ENCODE measurements at regions not wholly inside any gene's neighbourhood (a gene's known extent, or its start where the extent isn't known, plus 50 kb on each side); places are given as distances from the start of the nearest gene placed in this dataset.
"Not testable (repeated sequence)": the region's sequence is repeated elsewhere in the genome, so short reads cannot be mapped to it uniquely, and the experiment has no call there.

DNA sequence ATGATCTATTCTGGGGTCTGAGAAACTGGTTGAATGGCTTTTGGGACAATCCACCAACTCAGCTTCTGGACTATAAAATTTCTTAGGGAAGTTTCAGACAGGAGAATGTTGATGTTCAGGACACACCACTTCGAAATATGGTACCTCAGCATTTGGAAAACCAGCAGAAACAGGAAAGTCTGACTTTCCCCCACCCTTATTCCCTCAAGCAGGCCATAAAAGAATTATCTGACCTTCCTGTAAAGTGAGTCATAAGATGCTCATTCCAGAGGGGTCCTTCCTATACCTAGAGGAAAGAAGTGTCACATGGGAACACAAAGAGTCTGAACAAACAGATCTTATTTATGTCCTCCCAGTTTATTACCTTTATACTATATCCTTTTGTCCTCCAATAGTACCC lies 415.0 kb downstream of the CPS1 start:
- no peak overlapping the region for H3K4me3 ChIP-seq (ENCODE audit: low read depth, low read length)
- TF ChIP-seq, protein P1, sequence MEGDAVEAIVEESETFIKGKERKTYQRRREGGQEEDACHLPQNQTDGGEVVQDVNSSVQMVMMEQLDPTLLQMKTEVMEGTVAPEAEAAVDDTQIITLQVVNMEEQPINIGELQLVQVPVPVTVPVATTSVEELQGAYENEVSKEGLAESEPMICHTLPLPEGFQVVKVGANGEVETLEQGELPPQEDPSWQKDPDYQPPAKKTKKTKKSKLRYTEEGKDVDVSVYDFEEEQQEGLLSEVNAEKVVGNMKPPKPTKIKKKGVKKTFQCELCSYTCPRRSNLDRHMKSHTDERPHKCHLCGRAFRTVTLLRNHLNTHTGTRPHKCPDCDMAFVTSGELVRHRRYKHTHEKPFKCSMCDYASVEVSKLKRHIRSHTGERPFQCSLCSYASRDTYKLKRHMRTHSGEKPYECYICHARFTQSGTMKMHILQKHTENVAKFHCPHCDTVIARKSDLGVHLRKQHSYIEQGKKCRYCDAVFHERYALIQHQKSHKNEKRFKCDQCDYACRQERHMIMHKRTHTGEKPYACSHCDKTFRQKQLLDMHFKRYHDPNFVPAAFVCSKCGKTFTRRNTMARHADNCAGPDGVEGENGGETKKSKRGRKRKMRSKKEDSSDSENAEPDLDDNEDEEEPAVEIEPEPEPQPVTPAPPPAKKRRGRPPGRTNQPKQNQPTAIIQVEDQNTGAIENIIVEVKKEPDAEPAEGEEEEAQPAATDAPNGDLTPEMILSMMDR (IDR thresholded peaks at IDR 0.05; ENCODE audit: low read depth, low read length): no peak

DNA sequence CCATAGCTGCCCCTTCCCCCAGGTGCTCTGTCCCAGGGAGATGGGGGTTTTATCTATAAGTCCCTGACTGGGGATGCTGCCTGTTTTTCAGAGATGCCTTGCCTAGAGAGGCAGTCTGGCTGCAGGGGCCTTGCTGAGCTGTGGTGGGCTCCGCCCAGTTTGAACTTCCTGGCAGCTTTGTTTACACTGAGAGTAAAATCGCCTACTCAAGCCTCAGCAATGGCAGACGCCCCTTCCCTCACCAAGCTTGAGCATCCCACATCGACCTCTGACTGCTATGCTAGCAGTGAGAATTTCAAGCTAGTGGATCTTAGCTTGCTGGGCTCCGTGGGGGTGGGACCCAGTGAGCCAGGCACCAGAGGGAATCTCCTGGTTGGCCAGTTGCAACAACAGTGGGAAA lies 430.4 kb downstream of the CPS1 start:
- H3K4me3 ChIP-seq (ENCODE audit: low read depth, low read length): not testable (repeated sequence)

DNA sequence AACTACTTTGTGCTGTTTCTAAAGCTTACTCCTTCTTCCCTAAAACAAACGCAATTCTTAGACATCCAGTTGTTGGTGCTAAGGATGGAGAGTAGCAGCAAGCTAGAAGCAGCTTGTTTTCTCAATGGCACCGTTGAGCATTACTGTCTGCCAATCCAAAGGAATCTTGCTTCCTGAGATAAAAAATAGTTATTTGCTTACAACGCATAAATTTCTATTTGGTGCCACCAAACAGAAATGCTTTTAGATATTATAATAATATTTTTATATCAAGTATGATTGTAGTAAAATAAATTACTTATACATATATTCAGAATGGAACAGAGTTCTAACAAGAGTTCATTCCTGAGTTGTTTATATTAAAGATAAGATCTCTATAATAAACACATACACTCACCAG lies 434.7 kb downstream of the CPS1 start:
- H3K4me3 ChIP-seq (ENCODE audit: low read depth, low read length): no peak overlapping the region
- TF ChIP-seq, protein P1 (IDR thresholded peaks at IDR 0.05; ENCODE audit: low read depth, low read length): no peak

- TF ChIP-seq, protein P1 (IDR thresholded peaks at IDR 0.05; ENCODE audit: low read depth, low read length): no peak
- H3K4me3 ChIP-seq (ENCODE audit: low read depth, low read length): no peak overlapping the region
These were observed 437.7 kb downstream of the CPS1 start for GRCh38 chr2:210994104-210994503.

DNA sequence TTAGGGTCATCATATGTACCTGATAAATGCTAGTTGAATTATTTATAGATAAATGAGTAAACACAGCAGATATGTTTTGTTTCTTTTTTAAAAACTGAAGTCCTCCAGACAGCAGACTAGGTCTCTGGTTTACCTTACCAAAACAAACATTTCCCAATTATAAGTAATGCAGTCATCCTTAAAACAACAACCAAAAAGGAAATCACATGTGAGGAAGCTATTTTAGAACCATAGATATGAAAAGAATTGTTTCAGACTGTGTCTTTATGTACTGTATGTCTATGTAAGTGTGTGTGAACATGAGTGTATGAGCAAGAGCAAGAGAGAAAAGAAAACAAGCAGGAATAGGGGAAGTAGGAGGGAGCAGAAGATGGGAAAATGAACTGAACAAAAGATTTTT lies 441.0 kb downstream of the CPS1 start:
- TF ChIP-seq, protein P1 (IDR thresholded peaks at IDR 0.05; ENCODE audit: low read depth, low read length): no peak
- no peak overlapping the region for H3K4me3 ChIP-seq (ENCODE audit: low read depth, low read length)

DNA sequence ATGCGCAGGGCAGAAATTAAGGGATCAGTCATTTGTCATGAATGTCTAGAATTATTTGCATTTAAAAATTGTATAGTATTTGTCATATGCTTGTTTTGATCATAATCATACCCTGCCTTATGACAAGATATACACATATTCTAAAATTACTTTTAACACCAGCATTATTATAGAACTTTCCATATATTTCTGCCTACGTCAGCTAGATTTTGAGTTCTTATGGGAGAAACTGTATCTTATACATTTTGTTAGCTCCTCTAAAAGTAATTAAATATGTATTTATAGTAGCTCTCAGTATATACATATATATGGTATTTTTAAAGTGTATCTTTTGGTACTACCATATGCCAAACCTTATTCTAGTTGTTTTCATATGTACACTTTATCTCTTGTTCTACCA lies 441.9 kb downstream of the CPS1 start:
- H3K4me3 ChIP-seq (ENCODE audit: low read depth, low read length): no peak overlapping the region
- TF ChIP-seq, protein P1 (IDR thresholded peaks at IDR 0.05; ENCODE audit: low read depth, low read length): no peak

GRCh38 chr2:211014376-211014775 lies 458.0 kb downstream of the CPS1 start:
- H3K4me3 ChIP-seq (ENCODE audit: low read depth, low read length): no peak overlapping the region
- TF ChIP-seq, protein P1 (IDR thresholded peaks at IDR 0.05; ENCODE audit: low read depth, low read length): no peak

DNA sequence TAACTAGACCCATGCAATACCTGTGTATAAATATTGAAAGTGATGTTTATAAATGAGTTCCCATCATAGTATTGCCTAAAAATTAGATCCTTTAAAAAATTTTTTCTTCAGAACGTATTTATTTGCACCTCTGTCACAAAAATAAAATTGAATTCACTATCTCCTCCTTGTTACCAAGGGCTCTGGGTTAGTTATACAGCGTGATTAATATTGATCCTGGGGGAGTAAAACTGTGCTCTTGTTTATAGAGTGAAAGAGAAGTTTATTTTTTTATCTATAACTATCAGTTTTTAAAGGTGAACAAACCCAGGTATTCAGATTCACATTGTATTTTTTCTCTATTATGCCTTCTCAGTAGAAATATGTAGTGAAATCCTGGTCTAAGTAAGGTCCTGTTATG lies 458.5 kb downstream of the CPS1 start:
- TF ChIP-seq, protein P1 (IDR thresholded peaks at IDR 0.05; ENCODE audit: low read depth, low read length): no peak

GRCh38 chr2:211025089-211025488 lies 468.7 kb downstream of the CPS1 start:
- not testable (repeated sequence) for H3K4me3 ChIP-seq (ENCODE audit: low read depth, low read length)

More for the DNA sequence above, 458.5 kb downstream of the CPS1 start:
- no peak overlapping the region for H3K4me3 ChIP-seq (ENCODE audit: low read depth, low read length)

Measured in WI38 (cell line).